ENCODE measurements at regions not wholly inside any gene's neighbourhood (a gene's known extent, or its start where the extent isn't known, plus 50 kb on each side); places are given as distances from the start of the nearest gene placed in this dataset.

GRCh38 chr5:67976181-67976580 is 239.4 kb upstream of the PIK3R1 start:
- no peak overlapping the region for H3K27ac Mint-ChIP-seq
- WGBS (ENCODE audit: extremely low coverage, insufficient read length, low lambda C conversion rate): no CpG with 5 or more reads among the region's 1 CpG
- no peak overlapping the region for H3T11ph ChIP-seq (ENCODE audit: low read length)

More at GRCh38 chr5:67976181-67976580, 239.4 kb upstream of the PIK3R1 start:
- Histone ChIP-seq H3K27ac (ENCODE audit: insufficient read length, low read depth, low read length) (no peak overlapping the region), H4K91ac (ENCODE audit: insufficient read length, low read depth, low read length) (no peak overlapping the region), H2AK5ac (ENCODE audit: insufficient read length, low read length) (no peak overlapping the region), H3K18ac (ENCODE audit: insufficient read length, low read depth, low read length) (no peak overlapping the region), H4K5ac (ENCODE audit: insufficient read length, low read depth, low read length) (no peak overlapping the region), H2AFZ (ENCODE audit: low read length) (no peak overlapping the region), H3K79me2 (ENCODE audit: insufficient read depth, low read length) (no peaks in the 10 kb centered on the region), H3K27me3 (ENCODE audit: insufficient read depth, low read length) (no peaks in the 10 kb centered on the region), H3K9ac (ENCODE audit: extremely low read depth, insufficient read length, low read length) (no peak overlapping the region), H4K8ac (replicated peaks; ENCODE audit: insufficient read length, low read depth, low read length) (no peak overlapping the region), H3K23me2 (ENCODE audit: insufficient read length, low read depth, low read length, poor library complexity, severe bottlenecking) (no peaks in the 10 kb centered on the region), H2BK120ac (ENCODE audit: low read depth, low read length, poor library complexity, severe bottlenecking) (no peak overlapping the region), H3K79me1 (ENCODE audit: insufficient read depth, low read depth, low read length, poor library complexity, severe bottlenecking) (no peaks in the 10 kb centered on the region), H2BK15ac (ENCODE audit: low read depth, low read length) (no peak overlapping the region), H2BK5ac (ENCODE audit: insufficient read length, low read length) (no peak overlapping the region), H2BK12ac (ENCODE audit: insufficient read length, low read depth, low read length) (no peak overlapping the region), H3K23ac (ENCODE audit: insufficient read length, low read depth, low read length) (no peak overlapping the region), H2BK20ac (ENCODE audit: low read depth, low read length, poor library complexity, severe bottlenecking) (no peak overlapping the region), H3K4ac (ENCODE audit: low read depth, low read length) (no peak overlapping the region), H3K56ac (ENCODE audit: insufficient read length, low read depth, low read length) (no peak overlapping the region), H3K4me2 (ENCODE audit: insufficient read depth, insufficient read length, low read length) (no peak overlapping the region), H4K20me1 (ENCODE audit: control insufficient read depth, insufficient read depth, insufficient read length) (no peaks in the 10 kb centered on the region), H3K9me3 (ENCODE audit: control insufficient read depth, low read depth, low read length) (no peaks in the 10 kb centered on the region), H3K4me1 (ENCODE audit: insufficient read depth, low read length) (no peaks in the 10 kb centered on the region), H3K14ac (ENCODE audit: insufficient read depth, low read length) (no peak overlapping the region)
- no peaks in the 10 kb centered on the region for H3K36me3 Mint-ChIP-seq (ENCODE audit: insufficient read depth in 1 of 3, low read depth in 3 of 3)
- no peak for DNase-seq
- TF ChIP-seq CTCF (conservative IDR thresholded peaks at IDR 0.05): no peak
- no peaks in the 10 kb centered on the region for H3K4me1 Mint-ChIP-seq
- no peaks in the 10 kb centered on the region; the same call in none of the 2 replicates for H3K27me3 Mint-ChIP-seq (ENCODE audit: low read depth)
- no peaks in the 10 kb centered on the region for H3K9me3 Mint-ChIP-seq
- no peak overlapping the region for H3K4me3 Mint-ChIP-seq
